ENCODE measurements at regions not wholly inside any gene's neighbourhood (a gene's known extent, or its start where the extent isn't known, plus 50 kb on each side); places are given as distances from the start of the nearest gene placed in this dataset.
"Not testable (repeated sequence)": the region's sequence is repeated elsewhere in the genome, so short reads cannot be mapped to it uniquely, and the experiment has no call there.

GRCh38 chr6:26957399-26958127 is 289.9 kb upstream of the PRSS16 start:
- DNase-seq = peak; percentile 0

- DNase-seq = not testable (repeated sequence)
These were observed 286.3 kb upstream of the PRSS16 start for GRCh38 chr6:26961236-26961635.

- no peak for DNase-seq
These were observed 245.1 kb upstream of the PRSS16 start for GRCh38 chr6:27002447-27002846.

GRCh38 chr6:27007020-27007419 is 240.5 kb upstream of the PRSS16 start:
- no peak for DNase-seq

GRCh38 chr6:27008613-27009012 is 238.9 kb upstream of the PRSS16 start:
- not testable (repeated sequence) for DNase-seq

GRCh38 chr6:27014053-27014452 is 233.4 kb upstream of the PRSS16 start:
- DNase-seq = not testable (repeated sequence)

GRCh38 chr6:27016689-27017088 is 230.8 kb upstream of the PRSS16 start:
- DNase-seq = no peak

- DNase-seq = not testable (repeated sequence)
These were observed 229.1 kb upstream of the PRSS16 start for GRCh38 chr6:27018401-27018800.

- peak; percentile 93 for DNase-seq
These were observed 227.6 kb upstream of the PRSS16 start for GRCh38 chr6:27019651-27020552.

- no peak for DNase-seq
These were observed 227.0 kb upstream of the PRSS16 start for GRCh38 chr6:27020553-27020880.

GRCh38 chr6:27023664-27024063 is 223.8 kb upstream of the PRSS16 start:
- no peak for DNase-seq

- DNase-seq = no peak
These were observed 222.2 kb upstream of the PRSS16 start for GRCh38 chr6:27025351-27025750.

GRCh38 chr6:27026361-27026760 is 221.1 kb upstream of the PRSS16 start:
- DNase-seq = no peak

- DNase-seq = no peak
These were observed 216.2 kb upstream of the PRSS16 start for GRCh38 chr6:27031302-27031701.

- DNase-seq = no peak
These were observed 209.0 kb upstream of the PRSS16 start for GRCh38 chr6:27038498-27038897.

- no peak for DNase-seq
These were observed 207.1 kb upstream of the PRSS16 start for GRCh38 chr6:27040244-27041042.

GRCh38 chr6:27043244-27043643 is 204.3 kb upstream of the PRSS16 start:
- DNase-seq = no peak

GRCh38 chr6:27045131-27045530 is 202.4 kb upstream of the PRSS16 start:
- DNase-seq = not testable (repeated sequence)

GRCh38 chr6:27047725-27048124 is 199.8 kb upstream of the PRSS16 start:
- DNase-seq = not testable (repeated sequence)

- DNase-seq = peak; percentile 12
These were observed 197.4 kb upstream of the PRSS16 start for GRCh38 chr6:27049863-27050781.

GRCh38 chr6:27052082-27052730 is 195.3 kb upstream of the PRSS16 start:
- DNase-seq = not testable (repeated sequence)

Measured in tongue (tissue), 1 donor.